ENCODE measurements at regions not wholly inside any gene's neighbourhood (a gene's known extent, or its start where the extent isn't known, plus 50 kb on each side); places are given as distances from the start of the nearest gene placed in this dataset.

DNA sequence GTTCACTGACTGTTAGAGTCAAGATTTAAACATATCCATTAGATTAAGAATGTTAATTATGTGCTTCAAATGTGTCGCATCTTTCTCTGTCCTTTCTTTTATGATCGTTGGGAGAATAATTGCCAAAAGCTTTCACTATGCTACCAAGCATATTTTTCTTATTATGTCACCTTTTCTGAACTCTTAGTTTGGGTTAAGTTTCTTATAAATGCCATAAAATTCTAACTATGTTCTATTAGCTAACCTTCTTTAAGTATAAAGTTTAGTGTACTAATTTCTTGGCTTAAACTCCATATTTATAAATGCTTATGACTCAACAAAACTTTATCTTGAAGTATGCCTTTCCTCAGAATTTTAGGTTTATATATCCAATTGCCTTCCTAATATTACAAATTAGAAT lies 1759.4 kb downstream of the PCDH9 start:
- Histone ChIP-seq H3K4me1 (ENCODE audit: insufficient read depth, low read length) (no peaks in the 10 kb centered on the region), H3K9me3 (ENCODE audit: low read depth, low read length) (no peaks in the 10 kb centered on the region), H3K4me2 (ENCODE audit: insufficient read depth, low read length) (no peak overlapping the region), H2AFZ (ENCODE audit: low read length) (no peak overlapping the region), H3K79me2 (ENCODE audit: insufficient read depth, low read length) (no peaks in the 10 kb centered on the region), H3K4me3 (ENCODE audit: insufficient read depth, low read length) (no peak overlapping the region), H4K20me1 (ENCODE audit: insufficient read depth, low read length) (no peaks in the 10 kb centered on the region), H3K36me3 (ENCODE audit: insufficient read depth, low read length) (no peaks in the 10 kb centered on the region), H3K27ac (ENCODE audit: low read depth, low read length) (no peak overlapping the region), H3K27me3 (ENCODE audit: insufficient read depth, low read length) (no peaks in the 10 kb centered on the region)
- TF ChIP-seq, protein P1, sequence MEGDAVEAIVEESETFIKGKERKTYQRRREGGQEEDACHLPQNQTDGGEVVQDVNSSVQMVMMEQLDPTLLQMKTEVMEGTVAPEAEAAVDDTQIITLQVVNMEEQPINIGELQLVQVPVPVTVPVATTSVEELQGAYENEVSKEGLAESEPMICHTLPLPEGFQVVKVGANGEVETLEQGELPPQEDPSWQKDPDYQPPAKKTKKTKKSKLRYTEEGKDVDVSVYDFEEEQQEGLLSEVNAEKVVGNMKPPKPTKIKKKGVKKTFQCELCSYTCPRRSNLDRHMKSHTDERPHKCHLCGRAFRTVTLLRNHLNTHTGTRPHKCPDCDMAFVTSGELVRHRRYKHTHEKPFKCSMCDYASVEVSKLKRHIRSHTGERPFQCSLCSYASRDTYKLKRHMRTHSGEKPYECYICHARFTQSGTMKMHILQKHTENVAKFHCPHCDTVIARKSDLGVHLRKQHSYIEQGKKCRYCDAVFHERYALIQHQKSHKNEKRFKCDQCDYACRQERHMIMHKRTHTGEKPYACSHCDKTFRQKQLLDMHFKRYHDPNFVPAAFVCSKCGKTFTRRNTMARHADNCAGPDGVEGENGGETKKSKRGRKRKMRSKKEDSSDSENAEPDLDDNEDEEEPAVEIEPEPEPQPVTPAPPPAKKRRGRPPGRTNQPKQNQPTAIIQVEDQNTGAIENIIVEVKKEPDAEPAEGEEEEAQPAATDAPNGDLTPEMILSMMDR (IDR thresholded peaks at IDR 0.05; ENCODE audit: extremely low read depth, low read depth, low read length): no peak
- no peak for DNase-seq (ENCODE audit: insufficient read length, low spot score, missing footprints)

DNA sequence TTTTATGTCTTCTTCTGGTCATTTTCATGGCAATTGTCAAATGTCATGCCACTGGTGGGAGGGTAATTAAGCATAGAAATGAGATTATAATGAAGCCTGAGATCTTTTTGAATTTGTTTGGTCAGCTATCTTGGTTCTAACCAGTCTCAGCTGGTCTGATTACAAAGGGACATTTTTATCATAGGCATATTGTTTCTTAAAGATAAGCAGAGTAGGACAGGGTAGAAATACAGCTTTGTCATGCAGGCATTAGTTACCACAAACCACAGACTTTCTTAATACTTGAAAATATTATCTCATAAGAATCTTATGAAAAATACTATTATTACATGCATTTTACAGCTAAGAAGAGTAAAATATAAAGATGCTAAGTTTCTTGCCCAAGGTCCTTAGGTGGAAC lies 1761.5 kb downstream of the PCDH9 start:
- TF ChIP-seq, protein P1 (IDR thresholded peaks at IDR 0.05; ENCODE audit: extremely low read depth, low read depth, low read length): no peak

DNA sequence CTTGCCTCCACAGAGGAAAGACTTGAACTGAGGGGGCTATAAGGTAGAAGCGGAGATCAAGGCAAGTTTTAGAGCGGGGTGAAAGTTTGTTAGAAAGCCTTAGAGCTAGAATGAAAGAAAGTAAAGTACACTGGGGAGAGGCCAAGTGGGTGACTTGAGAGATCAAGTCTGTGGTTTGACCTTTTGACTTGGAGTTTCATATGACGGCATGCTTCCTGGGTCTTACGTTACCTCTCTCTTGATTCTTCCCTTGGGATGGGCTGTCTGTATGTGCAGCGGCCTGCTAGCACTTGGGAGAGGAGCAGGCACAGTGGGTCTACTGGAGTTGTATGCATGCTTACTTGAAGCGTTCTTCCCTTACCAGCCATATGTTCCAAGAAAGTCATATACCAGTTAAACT lies 1768.5 kb downstream of the PCDH9 start:
- no peak overlapping the region for H3K27ac ChIP-seq (ENCODE audit: low read depth, low read length)
- TF ChIP-seq, protein P1 (IDR thresholded peaks at IDR 0.05; ENCODE audit: extremely low read depth, low read depth, low read length): no peak
- H3K4me2 ChIP-seq (ENCODE audit: insufficient read depth, low read length): no peak overlapping the region
- no peak overlapping the region for H2AFZ ChIP-seq (ENCODE audit: low read length)
- H3K79me2 ChIP-seq (ENCODE audit: insufficient read depth, low read length): no peaks in the 10 kb centered on the region
- no peaks in the 10 kb centered on the region for H3K9me3 ChIP-seq (ENCODE audit: low read depth, low read length)
- no peak overlapping the region for H3K4me3 ChIP-seq (ENCODE audit: insufficient read depth, low read length)
- H3K36me3 ChIP-seq (ENCODE audit: insufficient read depth, low read length): no peaks in the 10 kb centered on the region
- no peaks in the 10 kb centered on the region for H4K20me1 ChIP-seq (ENCODE audit: insufficient read depth, low read length)
- DNase-seq (ENCODE audit: insufficient read length, low spot score, missing footprints): no peak
- H3K27me3 ChIP-seq (ENCODE audit: insufficient read depth, low read length): no peaks in the 10 kb centered on the region
- no peaks in the 10 kb centered on the region for H3K4me1 ChIP-seq (ENCODE audit: insufficient read depth, low read length)

More for the DNA sequence above, 1761.5 kb downstream of the PCDH9 start:
- Histone ChIP-seq H3K27ac (ENCODE audit: low read depth, low read length) (no peak overlapping the region), H3K36me3 (ENCODE audit: insufficient read depth, low read length) (no peaks in the 10 kb centered on the region), H3K4me2 (ENCODE audit: insufficient read depth, low read length) (no peak overlapping the region), H3K4me3 (ENCODE audit: insufficient read depth, low read length) (no peak overlapping the region), H4K20me1 (ENCODE audit: insufficient read depth, low read length) (no peaks in the 10 kb centered on the region), H2AFZ (ENCODE audit: low read length) (no peak overlapping the region), H3K79me2 (ENCODE audit: insufficient read depth, low read length) (no peaks in the 10 kb centered on the region), H3K27me3 (ENCODE audit: insufficient read depth, low read length) (no peaks in the 10 kb centered on the region), H3K4me1 (ENCODE audit: insufficient read depth, low read length) (no peaks in the 10 kb centered on the region), H3K9me3 (ENCODE audit: low read depth, low read length) (no peaks in the 10 kb centered on the region)
- DNase-seq (ENCODE audit: insufficient read length, low spot score, missing footprints): no peak

DNA sequence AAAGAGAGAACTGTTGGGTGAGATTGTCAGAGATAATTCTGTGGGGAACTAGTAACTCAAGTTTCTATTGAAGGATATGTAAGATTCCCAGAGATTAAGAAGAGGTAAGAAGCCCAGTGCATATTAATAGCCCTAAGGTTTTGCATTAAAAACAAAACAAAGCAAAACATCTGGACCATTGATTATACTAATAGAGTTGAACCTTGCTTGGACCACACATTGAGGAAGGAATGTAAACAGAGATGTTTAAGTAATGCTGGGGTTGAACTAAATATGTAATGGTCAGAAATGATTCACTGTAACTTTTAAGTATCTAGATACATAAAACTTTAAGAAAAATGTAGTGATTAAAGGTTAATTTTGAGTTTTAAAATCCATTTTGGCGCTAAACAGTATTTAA lies 1770.0 kb downstream of the PCDH9 start:
- no peak overlapping the region for H3K27ac ChIP-seq (ENCODE audit: low read depth, low read length)
- no peak overlapping the region for H3K4me3 ChIP-seq (ENCODE audit: insufficient read depth, low read length)
- no peaks in the 10 kb centered on the region for H3K79me2 ChIP-seq (ENCODE audit: insufficient read depth, low read length)
- H4K20me1 ChIP-seq (ENCODE audit: insufficient read depth, low read length): no peaks in the 10 kb centered on the region
- no peak for DNase-seq (ENCODE audit: insufficient read length, low spot score, missing footprints)
- H3K4me1 ChIP-seq (ENCODE audit: insufficient read depth, low read length): no peaks in the 10 kb centered on the region
- no peaks in the 10 kb centered on the region for H3K9me3 ChIP-seq (ENCODE audit: low read depth, low read length)
- H3K4me2 ChIP-seq (ENCODE audit: insufficient read depth, low read length): no peak overlapping the region
- no peaks in the 10 kb centered on the region for H3K36me3 ChIP-seq (ENCODE audit: insufficient read depth, low read length)
- no peaks in the 10 kb centered on the region for H3K27me3 ChIP-seq (ENCODE audit: insufficient read depth, low read length)
- TF ChIP-seq, protein P1 (IDR thresholded peaks at IDR 0.05; ENCODE audit: extremely low read depth, low read depth, low read length): no peak
- no peak overlapping the region for H2AFZ ChIP-seq (ENCODE audit: low read length)

All from osteoblast (primary cell).